ENCODE measurements at regions not wholly inside any gene's neighbourhood (a gene's known extent, or its start where the extent isn't known, plus 50 kb on each side); places are given as distances from the start of the nearest gene placed in this dataset.

DNA sequence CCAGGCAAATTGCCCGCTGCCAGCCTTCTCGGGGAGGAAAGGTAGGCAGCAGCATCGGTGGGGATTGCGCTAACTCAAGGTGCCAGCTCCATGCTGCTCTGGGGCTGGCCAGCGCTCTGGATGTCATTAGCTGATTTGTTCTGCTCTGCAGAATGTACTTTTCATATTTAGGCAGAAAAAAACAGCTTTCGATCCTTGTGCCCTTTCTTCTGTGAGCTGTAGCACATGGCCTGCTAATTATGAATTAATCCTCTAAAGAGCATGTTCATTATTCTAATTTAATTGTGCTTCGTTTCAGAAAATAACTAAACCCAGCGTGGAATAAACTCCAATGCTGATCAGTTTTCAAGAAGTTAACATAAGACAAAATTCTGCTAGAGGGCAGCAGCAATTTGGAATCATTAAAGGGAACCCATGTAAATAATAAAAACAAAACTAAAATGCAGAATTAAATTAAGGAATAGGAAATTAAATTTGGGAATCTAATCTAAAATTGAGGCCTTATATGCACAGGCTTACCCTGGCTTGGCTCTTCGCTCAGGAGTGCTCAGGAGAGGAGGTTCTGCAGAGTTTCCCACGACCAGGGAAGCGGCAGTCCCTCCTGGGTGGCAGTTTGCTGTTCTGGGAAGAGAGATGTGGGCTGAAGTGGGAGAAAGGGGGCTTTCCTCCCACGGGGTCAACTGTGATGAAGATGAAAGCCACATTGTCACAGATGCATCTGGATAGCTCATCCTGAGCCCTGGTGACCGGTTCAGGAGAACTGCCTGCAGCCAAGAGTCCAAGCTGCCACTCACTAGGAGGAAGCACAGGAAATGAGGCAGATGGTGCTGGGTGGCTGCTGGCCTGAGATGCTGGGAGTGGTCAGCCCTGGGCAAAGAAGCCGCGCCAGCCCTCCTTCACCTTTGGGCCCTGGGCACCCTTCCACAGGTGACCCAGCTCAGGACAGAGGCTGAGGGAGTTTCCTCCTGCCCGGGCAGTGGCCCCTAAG, 93.2 kb upstream of the PKDCC start:
- TF ChIP-seq FOXP2 (optimal IDR thresholded peaks at IDR 0.05; ENCODE audit: borderline replicate concordance, extremely low read depth, extremely low read length, insufficient read depth) = no peak
- no peak for TF ChIP-seq SIN3A (IDR thresholded peaks at IDR 0.05; ENCODE audit: borderline replicate concordance, insufficient read depth, low read length)
- no peak for TF ChIP-seq TAF1 (IDR thresholded peaks at IDR 0.05; ENCODE audit: borderline replicate concordance, insufficient read depth, low read length)
- TF ChIP-seq, protein P1, sequence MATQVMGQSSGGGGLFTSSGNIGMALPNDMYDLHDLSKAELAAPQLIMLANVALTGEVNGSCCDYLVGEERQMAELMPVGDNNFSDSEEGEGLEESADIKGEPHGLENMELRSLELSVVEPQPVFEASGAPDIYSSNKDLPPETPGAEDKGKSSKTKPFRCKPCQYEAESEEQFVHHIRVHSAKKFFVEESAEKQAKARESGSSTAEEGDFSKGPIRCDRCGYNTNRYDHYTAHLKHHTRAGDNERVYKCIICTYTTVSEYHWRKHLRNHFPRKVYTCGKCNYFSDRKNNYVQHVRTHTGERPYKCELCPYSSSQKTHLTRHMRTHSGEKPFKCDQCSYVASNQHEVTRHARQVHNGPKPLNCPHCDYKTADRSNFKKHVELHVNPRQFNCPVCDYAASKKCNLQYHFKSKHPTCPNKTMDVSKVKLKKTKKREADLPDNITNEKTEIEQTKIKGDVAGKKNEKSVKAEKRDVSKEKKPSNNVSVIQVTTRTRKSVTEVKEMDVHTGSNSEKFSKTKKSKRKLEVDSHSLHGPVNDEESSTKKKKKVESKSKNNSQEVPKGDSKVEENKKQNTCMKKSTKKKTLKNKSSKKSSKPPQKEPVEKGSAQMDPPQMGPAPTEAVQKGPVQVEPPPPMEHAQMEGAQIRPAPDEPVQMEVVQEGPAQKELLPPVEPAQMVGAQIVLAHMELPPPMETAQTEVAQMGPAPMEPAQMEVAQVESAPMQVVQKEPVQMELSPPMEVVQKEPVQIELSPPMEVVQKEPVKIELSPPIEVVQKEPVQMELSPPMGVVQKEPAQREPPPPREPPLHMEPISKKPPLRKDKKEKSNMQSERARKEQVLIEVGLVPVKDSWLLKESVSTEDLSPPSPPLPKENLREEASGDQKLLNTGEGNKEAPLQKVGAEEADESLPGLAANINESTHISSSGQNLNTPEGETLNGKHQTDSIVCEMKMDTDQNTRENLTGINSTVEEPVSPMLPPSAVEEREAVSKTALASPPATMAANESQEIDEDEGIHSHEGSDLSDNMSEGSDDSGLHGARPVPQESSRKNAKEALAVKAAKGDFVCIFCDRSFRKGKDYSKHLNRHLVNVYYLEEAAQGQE (IDR thresholded peaks at IDR 0.05; ENCODE audit: insufficient read depth in 1 of 2, low read depth in 2 of 2, low read length in 2 of 2) = no peak
- no peak for TF ChIP-seq POLR2AphosphoS5 (IDR thresholded peaks at IDR 0.05; ENCODE audit: low read depth, low read length)

DNA sequence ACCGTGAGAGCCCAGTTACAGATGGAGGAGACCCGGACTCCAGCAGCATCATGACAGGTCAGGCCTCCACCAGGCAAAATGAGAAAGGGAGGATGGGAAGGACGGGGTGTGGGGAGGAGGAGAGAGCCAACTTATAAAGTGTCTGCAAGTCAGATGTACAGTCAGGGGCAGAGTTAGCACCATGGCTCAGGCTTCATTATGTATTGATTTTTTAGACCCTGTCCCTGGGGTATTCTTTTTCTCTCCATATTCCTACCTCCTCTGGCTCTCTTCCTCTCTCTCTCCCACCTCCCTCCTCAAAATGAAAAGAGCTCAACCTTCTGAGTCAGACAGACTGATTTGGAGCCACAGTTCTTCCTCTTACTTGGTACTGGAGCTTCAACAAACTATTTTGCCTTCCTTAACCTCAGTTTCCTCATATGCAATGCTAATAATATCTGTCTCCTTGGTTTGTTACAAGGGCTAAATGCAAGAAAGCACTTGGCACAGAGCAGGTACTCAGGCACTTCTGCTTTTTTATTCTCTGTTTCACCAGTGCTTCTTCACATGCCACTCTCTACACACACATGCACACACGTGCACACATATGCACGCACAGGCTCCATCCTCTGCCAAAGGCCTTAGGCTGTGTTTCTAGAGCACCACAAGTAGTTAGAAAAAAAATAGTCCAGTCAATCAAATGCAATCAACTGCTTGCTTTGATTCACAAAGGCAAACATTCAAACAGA, 92.3 kb upstream of the PKDCC start:
- TF ChIP-seq SIN3A (IDR thresholded peaks at IDR 0.05; ENCODE audit: borderline replicate concordance, insufficient read depth, low read length) (no peak), FOXP2 (optimal IDR thresholded peaks at IDR 0.05; ENCODE audit: borderline replicate concordance, extremely low read depth, extremely low read length, insufficient read depth) (no peak), POLR2AphosphoS5 (IDR thresholded peaks at IDR 0.05; ENCODE audit: low read depth, low read length) (no peak), TAF1 (IDR thresholded peaks at IDR 0.05; ENCODE audit: borderline replicate concordance, insufficient read depth, low read length) (no peak)
- TF ChIP-seq, protein P1 (IDR thresholded peaks at IDR 0.05; ENCODE audit: insufficient read depth in 1 of 2, low read depth in 2 of 2, low read length in 2 of 2) = no peak

DNA sequence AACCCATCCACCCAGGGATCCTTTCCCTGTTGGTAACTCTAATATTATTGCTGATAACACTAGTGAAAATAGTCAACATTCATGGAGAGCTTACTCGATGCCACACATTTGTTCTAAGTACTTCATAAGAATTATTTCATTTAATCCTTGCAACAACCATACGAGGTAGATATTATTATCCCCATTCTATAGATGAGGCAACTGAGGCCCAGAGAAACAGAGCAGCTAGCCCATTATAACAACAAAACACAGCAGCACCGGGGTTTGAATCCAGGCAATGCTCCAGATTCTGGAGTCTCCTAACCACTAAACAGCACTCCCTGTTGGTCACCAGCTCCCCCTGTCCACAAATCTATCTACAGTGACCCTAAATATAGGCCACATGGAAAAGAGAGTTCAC, 90.4 kb upstream of the PKDCC start:
- no peak for TF ChIP-seq SIN3A (IDR thresholded peaks at IDR 0.05; ENCODE audit: borderline replicate concordance, insufficient read depth, low read length)
- no peak for TF ChIP-seq TAF1 (IDR thresholded peaks at IDR 0.05; ENCODE audit: borderline replicate concordance, insufficient read depth, low read length)
- no peak for TF ChIP-seq POLR2AphosphoS5 (IDR thresholded peaks at IDR 0.05; ENCODE audit: low read depth, low read length)
- TF ChIP-seq, protein P1 (IDR thresholded peaks at IDR 0.05; ENCODE audit: insufficient read depth in 1 of 2, low read depth in 2 of 2, low read length in 2 of 2) = no peak
- no peak for TF ChIP-seq FOXP2 (optimal IDR thresholded peaks at IDR 0.05; ENCODE audit: borderline replicate concordance, extremely low read depth, extremely low read length, insufficient read depth)

DNA sequence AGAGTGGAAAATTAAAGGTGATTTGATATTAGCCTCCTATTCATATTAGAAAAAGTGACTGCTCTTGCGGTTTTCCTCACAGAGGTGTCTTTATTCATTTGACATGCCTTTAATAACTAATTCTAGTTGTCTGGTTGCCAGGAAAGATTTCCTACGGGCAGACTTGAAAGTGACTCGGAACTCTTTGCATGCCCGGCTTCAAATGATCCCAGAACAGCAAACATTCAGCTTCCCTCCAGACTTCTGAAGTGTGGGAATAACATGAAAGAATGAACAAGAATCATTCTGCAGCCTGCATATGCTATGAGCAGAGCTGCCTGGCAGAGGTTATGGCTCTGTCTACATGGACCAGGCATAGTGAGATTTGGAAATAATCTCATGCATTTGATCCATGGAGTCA, 89.6 kb upstream of the PKDCC start:
- TF ChIP-seq TAF1 (IDR thresholded peaks at IDR 0.05; ENCODE audit: borderline replicate concordance, insufficient read depth, low read length) (no peak), POLR2AphosphoS5 (IDR thresholded peaks at IDR 0.05; ENCODE audit: low read depth, low read length) (no peak), FOXP2 (optimal IDR thresholded peaks at IDR 0.05; ENCODE audit: borderline replicate concordance, extremely low read depth, extremely low read length, insufficient read depth) (no peak), SIN3A (IDR thresholded peaks at IDR 0.05; ENCODE audit: borderline replicate concordance, insufficient read depth, low read length) (no peak)
- TF ChIP-seq, protein P1 (IDR thresholded peaks at IDR 0.05; ENCODE audit: insufficient read depth in 1 of 2, low read depth in 2 of 2, low read length in 2 of 2) = no peak
